ENCODE measurements at regions not wholly inside any gene's neighbourhood (a gene's known extent, or its start where the extent isn't known, plus 50 kb on each side); places are given as distances from the start of the nearest gene placed in this dataset.

- Histone ChIP-seq H3K9me3 (ENCODE audit: low read depth) (no peaks in the 10 kb centered on the region), H3K27ac (no peak overlapping the region), H3K9me2 (replicated peaks; ENCODE audit: insufficient read depth) (no peaks in the 10 kb centered on the region), H3K36me3 (replicated peaks; ENCODE audit: insufficient read depth, low read depth) (no peaks in the 10 kb centered on the region), H3K27me3 (no peaks in the 10 kb centered on the region), H3K79me2 (no peaks in the 10 kb centered on the region), H4K20me1 (ENCODE audit: insufficient read depth, poor library complexity, severe bottlenecking) (no peaks in the 10 kb centered on the region), H3K4me2 (no peak overlapping the region), H3K4me3 (no peak overlapping the region), H3K4me1 (ENCODE audit: insufficient read depth) (no peaks in the 10 kb centered on the region), H2AFZ (no peak overlapping the region)
- TF ChIP-seq EZH2phosphoT487 (IDR thresholded peaks at IDR 0.05; ENCODE audit: low read depth, severe bottlenecking, unreplicated experiment) (no peak), EZH2 (IDR thresholded peaks at IDR 0.05; ENCODE audit: borderline replicate concordance) (no peak), CTCF (IDR thresholded peaks at IDR 0.05; ENCODE audit: poor library complexity) (no peak)
- no peak for DNase-seq (ENCODE audit: low spot score)
- 48% methylated on average over 3 of the region's 3 CpGs for WGBS (ENCODE audit: low lambda C conversion rate, missing lambda C conversion rate)
These were observed 176.4 kb downstream of the GRIN2B start for GRCh38 chr12:13805041-13805440.

- no peaks in the 10 kb centered on the region for H3K9me3 ChIP-seq (ENCODE audit: low read depth)
- H4K20me1 ChIP-seq (ENCODE audit: insufficient read depth, poor library complexity, severe bottlenecking): no peaks in the 10 kb centered on the region
- TF ChIP-seq EZH2phosphoT487 (IDR thresholded peaks at IDR 0.05; ENCODE audit: low read depth, severe bottlenecking, unreplicated experiment) (no peak), EZH2 (IDR thresholded peaks at IDR 0.05; ENCODE audit: borderline replicate concordance) (no peak), CTCF (IDR thresholded peaks at IDR 0.05; ENCODE audit: poor library complexity) (no peak)
- no peaks in the 10 kb centered on the region for H3K79me2 ChIP-seq
- H3K27me3 ChIP-seq: no peaks in the 10 kb centered on the region
- no peaks in the 10 kb centered on the region for H3K9me2 ChIP-seq (replicated peaks; ENCODE audit: insufficient read depth)
- H3K27ac ChIP-seq: no peak overlapping the region
- H3K4me3 ChIP-seq: no peak overlapping the region
- no peak overlapping the region for H2AFZ ChIP-seq
- no peak overlapping the region for H3K4me2 ChIP-seq
- DNase-seq (ENCODE audit: low spot score): no peak
- no peaks in the 10 kb centered on the region for H3K36me3 ChIP-seq (replicated peaks; ENCODE audit: insufficient read depth, low read depth)
- H3K4me1 ChIP-seq (ENCODE audit: insufficient read depth): no peaks in the 10 kb centered on the region
- 60% methylated on average over 3 of the region's 3 CpGs for WGBS (ENCODE audit: low lambda C conversion rate, missing lambda C conversion rate)
These were observed 179.9 kb downstream of the GRIN2B start for GRCh38 chr12:13801543-13801942.

GRCh38 chr12:13799574-13799973 lies 181.8 kb downstream of the GRIN2B start:
- no peak for TF ChIP-seq CTCF (IDR thresholded peaks at IDR 0.05; ENCODE audit: poor library complexity)
- TF ChIP-seq EZH2phosphoT487 (IDR thresholded peaks at IDR 0.05; ENCODE audit: low read depth, severe bottlenecking, unreplicated experiment): no peak
- TF ChIP-seq EZH2 (IDR thresholded peaks at IDR 0.05; ENCODE audit: borderline replicate concordance): no peak
- no peaks in the 10 kb centered on the region for H3K9me3 ChIP-seq (ENCODE audit: low read depth)
- H3K27me3 ChIP-seq: no peaks in the 10 kb centered on the region
- no peak for DNase-seq (ENCODE audit: low spot score)
- H3K79me2 ChIP-seq: no peaks in the 10 kb centered on the region
- no peak overlapping the region for H3K4me2 ChIP-seq
- H3K4me1 ChIP-seq (ENCODE audit: insufficient read depth): no peaks in the 10 kb centered on the region
- H4K20me1 ChIP-seq (ENCODE audit: insufficient read depth, poor library complexity, severe bottlenecking): no peaks in the 10 kb centered on the region
- no peak overlapping the region for H3K4me3 ChIP-seq
- WGBS (ENCODE audit: low lambda C conversion rate, missing lambda C conversion rate): 59% methylated on average over 3 of the region's 3 CpGs
- no peaks in the 10 kb centered on the region for H3K9me2 ChIP-seq (replicated peaks; ENCODE audit: insufficient read depth)
- H2AFZ ChIP-seq: no peak overlapping the region
- no peaks in the 10 kb centered on the region for H3K36me3 ChIP-seq (replicated peaks; ENCODE audit: insufficient read depth, low read depth)
- no peak overlapping the region for H3K27ac ChIP-seq

GRCh38 chr12:13798162-13798561 lies 183.2 kb downstream of the GRIN2B start:
- Histone ChIP-seq H4K20me1 (ENCODE audit: insufficient read depth, poor library complexity, severe bottlenecking) (no peaks in the 10 kb centered on the region), H3K9me3 (ENCODE audit: low read depth) (no peaks in the 10 kb centered on the region), H3K27ac (no peak overlapping the region), H3K4me1 (ENCODE audit: insufficient read depth) (no peaks in the 10 kb centered on the region), H3K36me3 (replicated peaks; ENCODE audit: insufficient read depth, low read depth) (no peaks in the 10 kb centered on the region), H3K4me3 (no peak overlapping the region), H3K9me2 (replicated peaks; ENCODE audit: insufficient read depth) (no peaks in the 10 kb centered on the region), H3K27me3 (no peaks in the 10 kb centered on the region), H3K79me2 (no peaks in the 10 kb centered on the region), H2AFZ (no peak overlapping the region), H3K4me2 (no peak overlapping the region)
- TF ChIP-seq EZH2 (IDR thresholded peaks at IDR 0.05; ENCODE audit: borderline replicate concordance) (no peak), CTCF (IDR thresholded peaks at IDR 0.05; ENCODE audit: poor library complexity) (no peak), EZH2phosphoT487 (IDR thresholded peaks at IDR 0.05; ENCODE audit: low read depth, severe bottlenecking, unreplicated experiment) (no peak)
- DNase-seq (ENCODE audit: low spot score): no peak
